LNCAP (cell line): ENCODE measurements at regions not wholly inside any gene's neighbourhood (a gene's known extent, or its start where the extent isn't known, plus 50 kb on each side); places are given as distances from the start of the nearest gene placed in this dataset.

Source experiments
- CTCF ChIP-seq: fragments of 450-650 bp; IDR thresholded peaks from 2 replicates; pipeline ENCODE4 v1.5.1; 2017; ENCODE audit warnings: mild to moderate bottlenecking

- no peak for TF ChIP-seq CTCF
These were observed 273.3 kb upstream of the IRAK1BP1 start for GRCh38 chr6:78593898-78594667.

- TF ChIP-seq CTCF: no peak
These were observed 272.7 kb upstream of the IRAK1BP1 start for GRCh38 chr6:78594668-78595066.

- TF ChIP-seq CTCF: no peak
These were observed 269.4 kb upstream of the IRAK1BP1 start for GRCh38 chr6:78597966-78598365.

GRCh38 chr6:78598966-78599365 lies 268.4 kb upstream of the IRAK1BP1 start:
- no peak for TF ChIP-seq CTCF

- TF ChIP-seq CTCF: no peak
These were observed 267.8 kb upstream of the IRAK1BP1 start for GRCh38 chr6:78599526-78599925.

- TF ChIP-seq CTCF: no peak
These were observed 261.4 kb upstream of the IRAK1BP1 start for GRCh38 chr6:78605909-78606446.

- TF ChIP-seq CTCF: no peak
These were observed 260.2 kb upstream of the IRAK1BP1 start for GRCh38 chr6:78607189-78607588.
